ENCODE measurements at regions not wholly inside any gene's neighbourhood (a gene's known extent, or its start where the extent isn't known, plus 50 kb on each side); places are given as distances from the start of the nearest gene placed in this dataset.

DNA sequence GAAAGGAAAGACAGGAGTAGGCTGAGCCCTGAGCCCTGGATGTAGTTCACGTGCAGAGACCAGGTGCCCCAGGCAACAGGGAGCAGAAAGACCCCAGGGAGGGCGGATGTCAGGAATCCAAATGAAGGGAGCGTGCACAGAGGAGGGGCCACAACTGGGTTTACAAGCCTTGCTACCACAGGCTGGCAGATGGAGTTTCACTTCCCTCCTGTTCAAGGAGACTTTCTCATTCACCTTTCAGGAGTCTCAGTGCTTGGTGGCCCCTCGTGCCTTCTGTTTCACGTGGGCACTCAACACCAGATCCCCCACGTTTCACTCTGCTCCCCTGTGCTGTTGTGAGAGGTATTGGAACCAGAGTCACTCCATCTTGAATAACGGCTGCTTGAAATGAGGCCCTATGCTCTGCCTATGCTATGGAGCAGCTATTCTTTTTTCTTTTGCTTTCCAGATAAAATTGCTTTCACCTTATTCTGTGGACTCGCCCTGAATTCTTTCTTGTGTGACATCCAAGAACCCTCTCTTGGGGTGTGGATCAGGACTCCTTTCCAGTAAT lies 601.4 kb upstream of the IGFBP3 start:
- no peak for DNase-seq (ENCODE audit: extremely low read depth in 1 of 2, low read depth in 1 of 2)

DNA sequence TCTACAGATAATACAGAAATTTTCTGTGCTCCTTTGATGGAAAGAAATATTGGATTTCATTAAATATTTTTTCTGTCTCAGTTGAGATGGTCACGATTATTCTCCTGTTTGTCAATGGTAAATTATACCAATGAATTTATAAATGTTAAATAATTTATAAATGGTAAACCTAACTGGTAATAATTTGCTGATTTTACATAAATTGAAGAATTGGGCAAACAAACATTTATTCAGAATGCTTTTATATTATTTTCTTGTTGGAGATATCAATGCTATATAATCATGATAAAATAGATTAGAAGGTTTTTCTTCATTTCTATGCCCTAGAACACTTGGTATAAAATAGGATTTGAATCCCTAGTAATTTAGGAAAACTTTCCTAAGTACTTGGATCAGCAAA lies 597.6 kb upstream of the IGFBP3 start:
- no peak for DNase-seq (ENCODE audit: extremely low read depth in 1 of 2, low read depth in 1 of 2)

DNA sequence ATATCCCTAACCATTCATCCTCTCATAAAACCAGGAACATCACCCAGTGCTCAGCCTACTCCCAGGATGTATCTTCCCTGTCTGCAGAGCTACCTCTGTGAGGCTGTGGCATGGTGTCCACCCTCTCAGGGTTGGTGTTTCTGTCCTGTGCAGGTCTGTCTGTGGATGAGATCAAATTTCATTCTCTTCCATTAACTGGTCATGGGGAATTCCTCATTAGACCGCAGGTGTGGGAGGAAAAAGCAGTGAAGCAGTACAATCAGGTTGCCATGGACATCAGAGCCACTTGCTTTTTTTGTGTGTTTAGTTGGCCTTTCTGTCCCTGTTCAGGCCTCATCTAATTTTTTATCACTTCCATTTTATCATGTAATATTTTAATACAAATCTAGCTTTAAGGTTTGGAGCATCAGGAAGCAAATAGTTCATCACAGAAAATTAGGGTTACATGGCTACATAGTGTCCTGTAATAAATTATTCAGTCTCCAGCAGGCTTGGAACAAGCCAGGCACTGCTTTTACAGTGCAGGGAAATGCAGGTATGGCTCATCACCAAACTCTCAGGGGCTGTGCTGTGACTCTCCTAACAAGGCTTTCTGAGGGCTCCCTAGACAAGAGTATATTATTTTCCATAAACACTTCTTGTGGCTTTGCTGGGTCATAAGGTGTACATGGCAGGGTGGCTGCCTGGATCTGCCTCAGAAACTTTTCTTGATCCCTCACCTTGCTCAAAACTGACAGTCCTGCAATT lies 594.9 kb upstream of the IGFBP3 start:
- no peak for DNase-seq (ENCODE audit: extremely low read depth in 1 of 2, low read depth in 1 of 2)

DNA sequence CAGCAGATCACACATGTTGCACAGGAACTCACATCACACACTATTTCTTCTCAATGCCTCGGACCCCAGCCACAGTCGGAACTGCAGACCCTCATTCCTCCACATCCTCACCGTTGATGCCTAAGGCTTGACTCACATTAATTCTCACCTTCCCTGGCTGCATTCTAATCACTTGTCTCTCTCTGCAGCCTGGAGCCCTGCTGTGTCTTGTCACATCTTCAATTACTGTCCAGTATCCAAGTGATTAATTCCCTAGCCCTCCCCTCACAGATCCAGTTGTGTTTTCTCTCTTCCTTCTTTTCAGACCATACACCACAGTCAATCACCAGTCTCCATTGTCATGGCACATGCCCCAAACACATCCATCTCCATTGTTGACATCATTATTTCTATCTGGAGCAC lies 592.4 kb upstream of the IGFBP3 start:
- DNase-seq (ENCODE audit: extremely low read depth in 1 of 2, low read depth in 1 of 2) = no peak

DNA sequence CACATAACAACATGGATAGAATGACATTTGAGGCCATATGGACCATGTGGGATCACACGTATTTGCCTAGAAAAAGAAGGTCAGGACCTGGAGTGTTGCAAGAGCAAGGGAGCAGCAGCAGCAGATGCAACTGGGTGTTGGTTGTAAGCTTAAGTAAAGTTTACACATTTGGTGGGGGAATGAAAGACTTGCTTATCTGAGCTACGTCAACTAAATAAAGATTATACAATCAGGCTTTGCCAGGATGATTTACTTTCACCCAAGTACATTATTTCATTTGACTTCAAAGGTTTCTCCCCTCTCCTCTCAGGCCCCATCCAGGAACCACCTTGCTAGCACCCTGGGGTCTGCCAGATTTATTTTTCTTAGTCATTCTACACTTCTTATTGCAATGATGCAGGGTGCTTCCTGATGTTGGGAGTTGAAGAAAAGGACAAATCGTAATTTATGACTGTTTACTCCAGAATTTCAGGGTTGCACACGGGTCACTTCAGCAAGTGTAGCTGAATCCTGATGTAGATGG lies 591.9 kb upstream of the IGFBP3 start:
- DNase-seq (ENCODE audit: extremely low read depth in 1 of 2, low read depth in 1 of 2) = no peak

DNA sequence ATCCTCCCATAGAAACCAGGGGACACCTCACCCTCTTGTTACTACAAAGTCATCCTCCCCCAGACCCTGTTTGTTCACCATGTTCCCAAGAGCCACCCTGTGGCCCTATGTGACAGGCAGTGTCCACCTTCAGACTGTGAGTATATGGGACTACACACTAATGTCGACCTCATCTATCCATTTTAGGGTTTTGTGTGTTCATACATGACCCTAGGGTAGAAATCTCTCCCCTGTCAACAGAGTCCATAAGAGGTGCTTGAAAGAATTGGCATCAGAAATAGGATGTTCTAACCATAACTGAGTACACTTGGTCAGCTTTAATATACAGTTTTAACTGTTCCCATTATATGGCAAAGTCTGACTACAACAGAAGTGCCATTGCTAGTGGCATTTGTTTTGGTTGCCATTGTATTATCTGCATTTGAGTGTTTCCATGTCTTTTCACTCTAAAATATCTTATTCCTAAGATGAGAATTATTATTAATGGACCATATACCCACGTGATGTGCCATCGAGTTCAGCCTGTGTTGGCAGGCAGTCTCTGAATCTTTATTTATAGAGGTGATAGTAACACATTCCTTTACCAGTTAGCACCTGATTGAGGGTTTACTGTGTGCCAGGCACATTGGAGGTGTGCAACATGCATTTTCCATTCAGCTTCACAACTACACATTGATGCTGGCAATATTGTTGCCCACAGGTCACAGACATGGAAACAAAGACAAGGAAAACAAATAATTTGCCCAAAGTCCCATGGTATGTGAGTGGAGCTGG lies 590.6 kb upstream of the IGFBP3 start:
- no peak for DNase-seq (ENCODE audit: extremely low read depth in 1 of 2, low read depth in 1 of 2)

DNA sequence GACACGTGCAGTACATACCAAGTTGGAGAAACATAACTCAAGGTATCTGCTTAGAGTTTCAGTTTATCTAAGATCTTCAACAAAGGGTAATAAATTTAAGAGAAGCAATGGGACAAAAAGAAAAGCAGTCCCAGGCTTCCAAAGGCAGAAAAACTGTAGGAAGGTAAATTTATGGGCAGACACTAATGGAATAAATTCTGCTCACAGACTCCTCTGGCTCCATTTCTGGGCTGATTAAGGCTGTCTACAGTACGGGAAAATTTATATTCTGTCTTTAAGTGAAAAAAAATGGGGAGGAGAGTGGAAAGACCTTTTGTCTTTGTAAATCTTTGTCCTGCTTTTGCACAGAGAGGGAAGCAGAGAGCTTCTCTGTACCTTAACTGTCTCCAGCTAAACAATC lies 587.5 kb upstream of the IGFBP3 start:
- DNase-seq (ENCODE audit: extremely low read depth in 1 of 2, low read depth in 1 of 2) = no peak

DNA sequence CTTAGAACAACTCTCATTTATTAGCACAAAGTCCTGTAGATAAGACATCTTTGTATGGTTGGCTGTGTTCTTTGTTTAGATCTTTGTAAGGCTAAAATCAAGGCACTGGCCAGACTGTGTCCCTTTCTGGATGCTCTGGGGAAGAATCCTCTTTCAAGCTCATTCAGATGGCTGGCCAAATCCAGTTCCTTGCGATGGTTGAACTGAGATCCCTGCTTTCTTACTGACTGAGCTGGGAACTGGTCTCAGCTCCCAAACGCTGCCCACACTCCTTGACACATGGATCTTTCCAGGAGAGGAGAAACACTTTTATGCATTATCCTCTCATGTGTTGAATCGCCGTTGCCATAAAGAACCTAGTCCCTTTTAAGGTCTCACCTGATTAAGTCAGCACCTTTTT lies 586.5 kb upstream of the IGFBP3 start:
- DNase-seq (ENCODE audit: extremely low read depth in 1 of 2, low read depth in 1 of 2) = no peak

DNA sequence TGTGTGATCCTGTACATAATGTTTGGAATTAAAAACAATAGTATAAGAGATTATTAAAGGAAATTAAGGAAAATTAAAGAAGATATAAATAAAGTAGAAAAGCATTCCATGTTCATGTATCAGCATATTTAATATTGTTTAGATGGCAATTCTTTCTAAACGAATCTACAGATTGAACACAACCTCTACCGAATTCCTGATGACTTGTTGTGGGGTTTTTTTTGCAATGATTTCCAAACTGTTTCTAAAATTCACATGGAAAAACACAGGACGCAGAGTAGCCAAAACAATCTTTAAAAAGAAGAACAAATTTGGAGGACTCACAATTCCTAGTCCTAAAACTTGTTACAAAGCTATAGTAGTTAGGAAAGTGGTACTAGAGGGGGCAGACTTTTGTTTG lies 573.4 kb upstream of the IGFBP3 start:
- no peak for DNase-seq (ENCODE audit: extremely low read depth in 1 of 2, low read depth in 1 of 2)

DNA sequence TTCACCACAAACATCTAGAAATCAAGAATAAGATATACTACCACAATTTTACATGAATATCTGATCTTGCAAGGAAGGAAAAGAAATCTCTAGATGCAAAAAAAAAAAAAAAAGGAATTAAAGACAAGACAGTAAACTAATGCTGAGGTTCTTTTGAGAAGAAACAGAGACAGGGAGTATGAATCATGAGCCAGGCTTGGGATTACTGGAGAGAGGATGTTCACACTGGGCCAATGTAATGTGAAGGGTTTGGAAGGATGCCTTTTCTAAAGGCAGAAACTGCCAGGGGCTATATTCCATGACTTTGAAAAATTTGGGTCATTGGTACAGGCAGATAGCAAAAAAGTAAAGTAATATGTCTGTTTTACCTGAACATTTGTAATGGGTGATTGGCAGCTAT lies 573.0 kb upstream of the IGFBP3 start:
- DNase-seq (ENCODE audit: extremely low read depth in 1 of 2, low read depth in 1 of 2) = no peak

DNA sequence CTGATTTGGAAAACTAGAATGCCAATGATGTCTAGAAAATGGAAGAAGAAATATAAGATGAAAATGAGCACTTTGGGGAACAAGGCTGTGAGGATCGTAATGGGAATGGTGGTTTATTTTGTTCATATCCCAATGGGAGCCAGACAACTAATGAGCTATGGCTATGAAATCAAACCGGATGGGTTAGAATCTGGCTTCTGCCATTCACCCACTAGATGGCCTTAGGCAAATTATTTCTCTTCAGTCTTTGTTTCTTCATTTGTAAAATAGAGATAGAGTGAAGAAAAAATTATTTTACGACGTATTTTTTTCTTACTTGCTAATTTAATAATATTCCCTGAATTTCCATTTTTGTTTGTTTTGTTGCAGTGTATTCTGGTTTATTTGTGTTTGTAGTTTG lies 572.1 kb upstream of the IGFBP3 start:
- DNase-seq (ENCODE audit: extremely low read depth in 1 of 2, low read depth in 1 of 2) = no peak

DNA sequence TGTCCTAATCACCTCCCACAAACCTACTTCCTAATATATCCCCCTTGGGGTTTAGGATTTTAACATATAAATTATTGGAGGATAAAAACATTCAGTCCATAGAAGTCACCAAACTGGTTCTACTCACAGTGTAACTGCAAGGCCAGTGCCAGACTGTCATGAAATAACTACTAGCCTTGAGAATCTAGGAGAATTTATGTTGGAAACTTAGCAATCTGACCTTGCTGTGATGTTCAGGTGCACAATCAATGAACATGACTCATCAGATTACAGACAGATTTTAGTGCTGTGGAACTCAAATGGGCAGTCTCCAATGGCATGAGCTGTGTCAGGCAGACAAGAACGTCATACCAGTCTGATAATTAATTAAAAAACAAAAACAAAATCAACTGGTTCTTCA lies 571.4 kb upstream of the IGFBP3 start:
- DNase-seq (ENCODE audit: extremely low read depth in 1 of 2, low read depth in 1 of 2) = no peak

DNA sequence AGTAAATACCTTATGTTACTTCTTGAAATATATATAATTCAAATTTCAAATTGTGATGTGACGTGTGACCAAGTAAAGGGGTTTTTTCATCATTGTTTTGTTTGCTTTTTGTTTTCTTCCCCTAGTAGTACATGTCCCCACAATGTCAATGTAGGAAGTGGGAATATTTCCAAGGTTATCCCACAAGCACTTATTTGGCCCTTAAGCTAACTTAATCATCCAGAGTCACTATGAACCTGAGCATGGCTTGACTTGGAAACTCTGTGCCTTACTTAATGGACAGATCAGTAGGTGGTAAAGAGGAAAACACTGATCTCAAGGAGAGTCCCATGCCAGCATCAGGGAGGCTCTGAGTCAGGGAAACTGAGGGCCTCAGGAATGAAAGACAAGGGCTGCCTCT lies 569.3 kb upstream of the IGFBP3 start:
- DNase-seq (ENCODE audit: extremely low read depth in 1 of 2, low read depth in 1 of 2) = no peak

DNA sequence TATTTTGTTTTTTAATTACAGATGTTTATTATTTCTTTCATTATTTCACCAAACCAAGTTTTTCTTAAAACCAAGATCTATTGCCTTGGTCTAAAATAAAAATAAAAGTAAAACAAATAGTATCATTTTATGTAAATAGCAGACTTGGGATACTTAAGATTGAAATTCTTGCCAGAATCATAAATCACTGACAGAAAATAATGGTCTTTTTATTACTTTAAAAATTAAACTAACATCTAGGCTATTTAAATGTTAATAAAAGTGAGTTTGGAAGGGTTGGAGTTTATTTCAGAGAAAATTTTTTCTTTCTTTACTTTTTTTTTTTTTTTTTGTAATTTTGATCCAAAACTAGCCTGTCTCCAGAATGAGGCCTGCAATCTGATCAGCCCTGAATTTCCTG lies 568.0 kb upstream of the IGFBP3 start:
- DNase-seq (ENCODE audit: extremely low read depth in 1 of 2, low read depth in 1 of 2) = no peak

DNA sequence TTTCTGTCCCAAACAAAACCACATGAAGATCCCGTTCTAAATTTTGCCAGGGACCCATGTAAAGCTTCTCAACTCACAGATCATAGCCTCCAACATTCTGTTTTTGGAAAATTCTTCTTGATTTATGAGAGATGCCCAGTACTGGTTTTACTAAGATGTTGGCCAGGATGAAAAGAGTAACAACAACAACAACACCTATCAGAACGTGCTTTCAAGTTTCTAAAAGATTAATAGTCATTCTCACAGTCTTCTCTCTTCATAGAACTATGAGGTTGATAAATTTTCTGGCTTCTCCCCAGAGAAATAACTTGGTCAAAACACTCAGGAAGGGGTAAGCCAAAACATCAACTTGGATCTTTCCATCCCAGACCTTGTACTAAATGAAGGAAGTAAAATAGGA lies 567.5 kb upstream of the IGFBP3 start:
- no peak for DNase-seq (ENCODE audit: extremely low read depth in 1 of 2, low read depth in 1 of 2)

DNA sequence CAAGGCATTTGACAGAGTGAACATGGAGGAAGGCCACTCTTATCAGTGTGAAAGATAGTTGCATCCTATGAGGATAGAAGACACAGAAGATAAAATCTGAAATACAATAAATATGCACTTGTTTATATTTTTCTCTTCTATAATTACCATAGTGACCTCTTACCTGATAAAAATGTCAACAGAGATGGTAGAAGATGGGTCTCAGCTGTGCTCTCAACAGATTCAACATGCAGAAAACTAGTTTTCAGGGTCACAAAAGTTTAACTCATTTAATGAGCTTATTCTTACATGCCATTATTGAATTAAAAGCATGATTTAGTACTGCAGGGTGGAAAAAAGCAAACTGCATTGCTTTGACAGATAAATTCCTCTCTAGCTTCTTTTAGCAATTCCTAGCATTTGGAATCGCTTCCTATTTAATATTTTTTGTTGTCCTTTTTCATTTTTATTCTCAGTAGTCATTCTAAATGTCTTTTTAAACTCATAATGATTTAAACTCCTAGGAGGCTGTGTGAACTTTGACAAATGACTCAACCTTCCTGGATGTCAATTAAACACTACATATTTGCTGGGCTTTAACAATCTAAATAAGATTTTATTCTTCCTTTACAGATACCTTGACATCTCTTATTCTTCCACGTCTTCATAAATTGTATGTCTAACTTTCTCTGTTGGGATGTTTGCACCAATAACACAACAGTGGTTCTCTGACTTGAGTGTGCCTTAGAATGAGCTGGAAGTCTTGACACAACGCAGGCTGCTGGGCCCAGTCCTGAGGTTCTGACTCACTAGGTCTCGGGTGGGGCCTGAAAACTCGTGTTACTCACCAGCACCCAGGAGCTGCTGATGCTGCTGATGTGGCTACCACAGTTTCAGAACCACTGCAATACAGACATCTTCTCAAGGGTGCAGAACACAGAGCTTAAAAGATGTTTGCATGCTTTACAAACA lies 565.5 kb upstream of the IGFBP3 start:
- no peak for DNase-seq (ENCODE audit: extremely low read depth in 1 of 2, low read depth in 1 of 2)

DNA sequence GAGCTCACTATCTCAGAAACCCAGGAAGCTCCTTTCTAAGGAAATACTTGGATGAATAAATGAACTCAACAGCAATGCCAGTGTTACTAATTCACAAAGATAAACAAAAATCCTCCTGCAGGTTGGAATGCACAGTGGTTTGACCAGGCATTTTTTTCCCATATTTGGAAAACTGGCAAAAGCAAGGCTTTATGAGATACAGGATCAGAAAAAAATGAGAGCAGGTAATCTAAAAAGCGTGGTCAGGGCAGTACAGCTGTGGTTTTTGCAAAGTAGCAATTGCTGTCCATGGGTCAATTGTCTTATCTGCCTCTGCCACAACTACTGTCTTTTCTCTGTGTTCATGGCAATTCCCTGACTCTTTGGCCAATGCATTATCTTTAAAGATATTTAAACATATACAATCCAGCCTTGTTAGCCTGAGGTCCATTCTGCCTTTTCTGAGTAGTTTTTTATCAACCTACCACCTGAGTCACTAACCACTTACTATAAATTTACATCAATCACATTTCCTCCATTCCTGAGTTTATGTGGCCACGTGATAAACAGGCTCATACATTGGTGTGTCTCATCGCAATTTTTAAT lies 564.5 kb upstream of the IGFBP3 start:
- DNase-seq (ENCODE audit: extremely low read depth in 1 of 2, low read depth in 1 of 2) = no peak

DNA sequence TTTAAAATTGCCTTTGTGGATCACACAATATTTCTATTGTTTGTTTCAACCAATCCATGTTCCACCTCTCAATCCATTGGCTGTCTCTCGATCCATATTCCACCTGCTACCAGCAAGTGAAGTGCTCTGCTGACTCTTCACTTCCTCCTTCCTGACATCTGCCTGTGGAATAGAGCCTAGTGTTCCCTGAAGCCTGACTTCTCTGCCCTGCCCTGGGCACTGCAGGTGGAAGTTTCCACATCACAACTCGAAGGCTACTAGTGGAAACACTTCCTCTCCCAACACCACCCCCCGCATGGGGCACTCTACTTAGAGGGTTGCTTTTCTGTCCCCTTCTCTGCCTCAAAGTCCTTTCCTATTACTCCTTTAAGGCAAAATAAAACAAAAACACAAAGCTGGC lies 563.8 kb upstream of the IGFBP3 start:
- DNase-seq (ENCODE audit: extremely low read depth in 1 of 2, low read depth in 1 of 2) = no peak

DNA sequence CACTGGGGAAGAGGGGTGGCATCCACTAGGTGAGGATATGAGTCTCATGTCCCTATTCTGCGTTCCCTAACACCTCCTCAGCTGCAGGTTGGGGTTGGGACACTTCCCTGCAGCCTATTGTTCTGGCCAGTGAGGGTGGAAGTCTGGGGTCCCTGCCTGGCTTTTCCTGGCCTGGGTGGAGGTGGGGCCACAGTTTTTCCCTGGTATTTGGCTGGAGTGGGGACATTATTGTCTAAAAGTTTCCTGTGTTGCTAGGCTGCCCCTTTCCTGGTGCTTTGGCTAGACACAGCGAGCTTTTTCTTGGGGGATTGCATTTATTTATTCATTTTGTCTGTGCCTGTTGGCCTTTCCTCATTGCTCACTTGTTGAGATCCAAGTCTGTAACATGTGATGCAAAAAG lies 559.5 kb upstream of the IGFBP3 start:
- no peak for DNase-seq (ENCODE audit: extremely low read depth in 1 of 2, low read depth in 1 of 2)

DNA sequence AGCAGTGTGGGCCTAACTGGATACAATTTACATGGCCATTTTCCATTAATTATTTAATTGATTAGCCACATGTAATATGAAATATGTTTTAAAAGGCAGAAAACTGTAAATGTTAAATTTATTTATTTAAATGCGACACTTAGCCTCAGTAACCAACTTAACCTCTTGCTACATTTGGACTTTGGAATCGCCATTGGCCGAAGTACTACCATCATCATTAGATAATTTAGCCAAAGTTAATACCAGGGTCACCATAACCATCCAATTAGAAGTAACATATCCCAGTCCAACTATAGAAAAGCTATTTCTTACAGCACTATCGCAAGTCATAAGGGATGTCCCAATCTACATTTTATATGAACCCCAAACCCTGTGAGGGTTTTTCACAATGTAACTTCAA lies 558.6 kb upstream of the IGFBP3 start:
- no peak for DNase-seq (ENCODE audit: extremely low read depth in 1 of 2, low read depth in 1 of 2)

DNA sequence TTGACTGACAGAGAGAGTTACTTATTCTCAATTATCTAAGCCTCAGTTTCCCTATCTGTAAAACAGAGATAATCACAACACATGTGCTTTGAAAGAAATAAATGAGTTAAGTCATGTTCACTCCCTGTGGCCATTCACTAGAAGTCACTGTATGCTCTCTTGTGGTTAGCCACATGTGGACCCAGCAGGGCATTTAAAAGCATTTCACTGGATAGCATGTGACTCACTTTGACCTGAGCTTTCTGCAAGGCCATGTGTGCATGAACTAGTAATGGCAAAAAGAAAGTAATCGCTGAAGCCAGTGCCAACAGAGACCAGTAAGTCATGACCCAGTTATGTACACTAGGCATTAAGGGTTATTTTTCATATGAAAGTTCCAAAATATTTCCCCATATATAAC lies 557.0 kb upstream of the IGFBP3 start:
- DNase-seq (ENCODE audit: extremely low read depth in 1 of 2, low read depth in 1 of 2) = no peak
